Prostate gland (tissue), 2 donors: ENCODE measurements at regions not wholly inside any gene's neighbourhood (a gene's known extent, or its start where the extent isn't known, plus 50 kb on each side); places are given as distances from the start of the nearest gene placed in this dataset.
A peak's percentile ranks its signal among the peaks of the same experiment; 100 is the strongest.

Experiments used
- DNase-seq: peaks from one replicate; pipeline ENCODE4 v3.0.0-alpha.2; 2019; ENCODE audit warnings: low spot score
- H3K27ac ChIP-seq, 2 donors: fragments of 200-600 bp; sonication (generic); 2 replicates each; pipeline ENCODE4 v1.5.1; 2017 to 2019
- H3K27me3 ChIP-seq: fragments of 200-600 bp; sonication (generic); replicated peaks from 2 replicates; pipeline ENCODE4 v1.5.1; 2019; ENCODE audit not compliant: insufficient read depth
- H3K36me3 ChIP-seq, 2 donors: fragments of 200-600 bp; sonication (generic); 1 replicate in 1 of 2; 2 replicates in 1 of 2; pipeline versions ENCODE4 v1.5.1 to v1.8.1; 2017 to 2019
- H3K4me1 ChIP-seq: fragments of 200-600 bp; sonication (generic); replicated peaks from 2 replicates; pipeline ENCODE4 v1.5.1; 2019
- H3K4me3 ChIP-seq, 2 donors: fragments of 200-600 bp; sonication (generic); 2 replicates each; pipeline ENCODE4 v1.5.1; 2017 to 2019
- H3K9me3 ChIP-seq: fragments of 200-600 bp; sonication (generic); 2 replicates; pipeline ENCODE4 v1.5.1; 2017
- POLR2A ChIP-seq: fragments of 450-650 bp; IDR thresholded peaks from one replicate; pipeline ENCODE4 v1.6.1; 2016; ENCODE audit warnings: antibody characterized with exemption, mild to moderate bottlenecking
- POLR2AphosphoS5 ChIP-seq: sonication (generic); formaldehyde crosslinking; IDR thresholded peaks from one replicate; pipeline ENCODE4 v1.6.1; 2017; ENCODE audit warnings: antibody characterized with exemption
- WGBS: methylation state at CpG from one replicate; pipeline ENCODE4 v1.1.5; 2018; 5-methylcytosine and 5-hydroxymethylcytosine counted together
- intact Hi-C: fragments of 100-400 bp; cut with DNase I; formaldehyde crosslinking; loops from one replicate; pipeline ENCODE4 v1.14.2; 2022
- TF ChIP-seq, protein P1 (sequence below), 4 experiments: fragments of 200-600 bp in 2 of 4; fragments of 450-650 bp in 2 of 4; sonication (generic) in 2 of 4; IDR thresholded peaks; 1 replicate in 3 of 4; 2 replicates in 1 of 4; pipeline ENCODE4 v1.5.1; 2016 to 2019; ENCODE audit warnings: antibody characterized with exemption in 4 of 4, mild to moderate bottlenecking in 2 of 4, moderate library complexity in 2 of 4

DNA sequence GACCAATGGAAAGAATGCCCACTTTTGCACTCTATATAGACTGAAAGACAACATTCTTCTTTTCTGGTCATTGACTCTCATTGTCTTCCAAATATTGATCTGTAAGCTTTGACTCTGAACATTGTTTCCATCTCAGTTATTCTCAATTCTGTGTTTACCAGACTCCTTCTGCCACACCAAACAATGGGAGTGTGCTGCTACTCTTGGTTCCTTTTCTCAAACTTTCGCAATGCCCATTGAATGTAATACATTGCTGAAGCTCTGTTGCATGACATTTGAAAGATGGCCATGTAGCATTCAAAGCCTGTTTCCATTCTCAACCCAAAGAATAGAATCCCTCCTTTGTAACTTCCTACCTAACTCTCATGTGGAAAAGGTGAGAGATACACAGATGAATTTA is 136.2 kb downstream of the BTC start:
- Histone ChIP-seq H3K9me3 (no peaks in the 10 kb centered on the region), H3K4me3 (no peak overlapping the region), H3K4me1 (no peaks in the 10 kb centered on the region), H3K36me3 (no peaks in the 10 kb centered on the region), H3K27me3 (no peaks in the 10 kb centered on the region), H3K27ac (no peak overlapping the region)
- no peak for TF ChIP-seq POLR2AphosphoS5
- TF ChIP-seq, protein P1, sequence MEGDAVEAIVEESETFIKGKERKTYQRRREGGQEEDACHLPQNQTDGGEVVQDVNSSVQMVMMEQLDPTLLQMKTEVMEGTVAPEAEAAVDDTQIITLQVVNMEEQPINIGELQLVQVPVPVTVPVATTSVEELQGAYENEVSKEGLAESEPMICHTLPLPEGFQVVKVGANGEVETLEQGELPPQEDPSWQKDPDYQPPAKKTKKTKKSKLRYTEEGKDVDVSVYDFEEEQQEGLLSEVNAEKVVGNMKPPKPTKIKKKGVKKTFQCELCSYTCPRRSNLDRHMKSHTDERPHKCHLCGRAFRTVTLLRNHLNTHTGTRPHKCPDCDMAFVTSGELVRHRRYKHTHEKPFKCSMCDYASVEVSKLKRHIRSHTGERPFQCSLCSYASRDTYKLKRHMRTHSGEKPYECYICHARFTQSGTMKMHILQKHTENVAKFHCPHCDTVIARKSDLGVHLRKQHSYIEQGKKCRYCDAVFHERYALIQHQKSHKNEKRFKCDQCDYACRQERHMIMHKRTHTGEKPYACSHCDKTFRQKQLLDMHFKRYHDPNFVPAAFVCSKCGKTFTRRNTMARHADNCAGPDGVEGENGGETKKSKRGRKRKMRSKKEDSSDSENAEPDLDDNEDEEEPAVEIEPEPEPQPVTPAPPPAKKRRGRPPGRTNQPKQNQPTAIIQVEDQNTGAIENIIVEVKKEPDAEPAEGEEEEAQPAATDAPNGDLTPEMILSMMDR (IDR thresholded peaks at IDR 0.05): no peak
- no peak for TF ChIP-seq POLR2A
- intact Hi-C loops: no loop called here
- DNase-seq: no peak
- WGBS: 96% methylated on average over 1 of the region's 1 CpG

DNA sequence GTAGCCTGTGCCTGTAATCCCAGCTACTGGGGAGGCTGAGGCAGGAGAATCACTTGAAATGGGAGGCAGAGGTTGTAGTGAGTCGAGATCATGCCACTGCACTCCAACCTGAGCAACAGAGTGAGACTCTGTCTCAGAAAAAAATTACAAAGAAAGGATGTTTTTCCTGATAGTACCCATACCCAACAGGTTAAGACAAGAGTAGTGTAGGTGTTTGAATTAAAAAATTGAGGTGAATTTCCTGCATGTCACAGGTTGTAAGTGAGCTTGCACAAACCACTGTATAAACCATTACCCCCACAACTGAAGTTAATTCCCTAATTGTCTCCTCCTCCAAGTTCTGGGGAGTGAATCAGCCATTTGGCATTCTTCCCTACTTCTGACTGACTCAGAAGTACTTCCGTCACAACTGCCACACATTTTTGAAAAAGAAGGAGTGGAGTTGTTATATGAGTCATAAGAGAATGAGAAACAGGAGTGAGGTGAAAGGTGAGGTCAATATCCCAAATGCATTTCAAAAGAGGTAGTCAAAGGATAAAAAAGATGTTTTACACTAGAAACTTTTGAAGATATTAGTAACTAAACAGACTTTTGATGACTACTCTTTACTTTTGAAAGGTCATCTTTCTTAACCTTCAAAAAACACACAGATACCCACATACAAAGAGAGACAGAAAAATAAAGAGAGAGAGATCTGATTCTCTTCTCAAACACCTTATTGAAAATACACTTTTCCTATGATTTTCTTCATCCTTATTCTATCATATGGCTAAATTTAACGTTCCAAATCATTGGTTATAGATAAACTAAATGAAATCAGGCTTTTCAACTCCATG is 134.5 kb downstream of the BTC start:
- H3K27ac ChIP-seq: no peak overlapping the region
- no peaks in the 10 kb centered on the region for H3K9me3 ChIP-seq
- 58% methylated on average over 3 of the region's 3 CpGs for WGBS

DNA sequence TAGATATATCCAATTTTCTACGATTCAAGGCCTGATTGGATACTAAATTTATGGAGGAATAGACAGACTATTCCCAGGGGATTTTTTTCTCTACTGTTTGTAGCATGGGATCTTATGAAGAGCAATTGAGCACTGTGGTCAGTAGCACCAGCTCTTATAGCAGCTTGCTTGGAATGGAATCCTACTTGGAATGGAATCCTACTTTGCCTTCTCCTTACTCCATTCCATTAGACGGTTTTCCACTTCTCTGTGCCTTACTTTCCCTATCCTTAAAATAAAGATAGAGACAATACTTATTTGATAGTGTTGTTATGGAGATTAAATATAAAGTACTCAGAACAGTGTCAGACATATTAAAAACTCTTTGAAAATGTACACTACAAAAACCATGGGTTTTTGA is 133.5 kb downstream of the BTC start:
- WGBS: 89% methylated on average over 2 of the region's 2 CpGs
- no peaks in the 10 kb centered on the region for H3K36me3 ChIP-seq
- H3K27me3 ChIP-seq: no peaks in the 10 kb centered on the region
- no peak overlapping the region for H3K27ac ChIP-seq
- H3K9me3 ChIP-seq: no peaks in the 10 kb centered on the region
- intact Hi-C loops: no loop called here
- no peaks in the 10 kb centered on the region for H3K4me1 ChIP-seq
- no peak overlapping the region for H3K4me3 ChIP-seq
- no peak for DNase-seq
- TF ChIP-seq POLR2A (no peak), POLR2AphosphoS5 (no peak)
- TF ChIP-seq, protein P1 (IDR thresholded peaks at IDR 0.05): no peak

More for the DNA sequence above, 134.5 kb downstream of the BTC start:
- peak; percentile 5 for DNase-seq
- Histone ChIP-seq H3K4me3 (no peak overlapping the region), H3K36me3 (no peaks in the 10 kb centered on the region), H3K4me1 (no peaks in the 10 kb centered on the region), H3K27me3 (no peaks in the 10 kb centered on the region)
- TF ChIP-seq POLR2AphosphoS5 (peak; percentile 17), POLR2A (no peak)
- intact Hi-C loops: no loop called here

DNA sequence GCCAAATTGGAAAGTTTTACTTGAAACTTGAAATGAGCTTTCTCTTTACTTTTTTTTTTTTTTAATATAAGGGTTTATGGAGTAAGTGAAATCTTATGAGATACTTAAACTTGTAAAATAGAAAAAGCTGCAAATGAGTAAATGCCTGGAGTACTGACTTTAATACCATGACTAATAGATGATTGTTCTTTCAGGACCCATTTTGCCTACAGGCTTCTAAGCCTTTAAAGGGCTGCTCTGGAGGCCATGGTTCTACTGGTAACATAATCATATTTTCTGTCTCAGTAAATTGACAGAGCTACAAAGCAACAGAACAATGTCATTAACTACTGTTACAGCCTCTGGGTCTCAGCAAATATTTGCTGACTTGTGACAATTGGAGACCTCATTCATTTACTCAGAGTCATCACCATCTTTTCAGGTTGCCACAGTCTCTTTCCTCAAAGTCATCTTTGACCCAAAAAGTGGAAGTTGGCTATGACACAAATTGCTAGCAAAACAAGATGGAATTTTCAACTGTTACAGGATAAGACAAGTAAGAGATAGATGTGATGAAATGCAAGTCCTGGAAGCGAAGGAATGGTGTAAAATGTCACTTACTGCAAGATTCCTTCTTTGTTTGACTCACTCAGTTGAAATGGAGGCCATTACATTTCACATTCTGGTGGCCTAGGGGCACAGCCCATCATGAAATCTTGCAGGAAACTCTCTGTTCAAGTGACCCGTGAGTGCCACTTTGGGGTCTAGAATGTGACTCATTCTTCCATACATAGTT is 132.7 kb downstream of the BTC start:
- H3K27me3 ChIP-seq: no peaks in the 10 kb centered on the region
- no peaks in the 10 kb centered on the region for H3K4me1 ChIP-seq
- H3K36me3 ChIP-seq: no peaks in the 10 kb centered on the region
- no peak overlapping the region for H3K4me3 ChIP-seq
- no peak for TF ChIP-seq POLR2AphosphoS5
- TF ChIP-seq, protein P1 (IDR thresholded peaks at IDR 0.05): no peak
- TF ChIP-seq POLR2A: no peak
- intact Hi-C loops: no loop called here
- 88% methylated on average over 2 of the region's 2 CpGs for WGBS
- no peaks in the 10 kb centered on the region for H3K9me3 ChIP-seq
- no peak for DNase-seq
- no peak overlapping the region for H3K27ac ChIP-seq

DNA sequence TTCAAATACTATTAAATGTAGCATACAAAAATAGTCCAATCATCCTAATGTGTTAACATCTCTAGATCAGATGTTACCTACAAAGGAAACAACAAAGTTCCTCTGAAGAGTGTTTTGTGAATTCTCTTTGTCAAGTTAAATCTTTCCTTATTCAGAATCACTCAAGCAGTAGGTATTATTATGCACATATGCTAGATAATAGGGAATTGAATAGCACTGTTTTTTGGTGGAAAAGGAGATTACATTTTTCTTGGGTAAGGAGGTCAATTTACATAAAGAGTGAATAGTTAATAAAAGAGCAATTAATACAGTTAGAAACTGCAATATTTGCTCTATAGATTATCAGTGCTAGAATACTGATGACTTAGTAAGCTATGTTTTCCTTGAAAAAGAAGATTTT is 130.7 kb downstream of the BTC start:
- Histone ChIP-seq H3K4me1 (no peaks in the 10 kb centered on the region), H3K27me3 (no peaks in the 10 kb centered on the region), H3K27ac (no peak overlapping the region), H3K36me3 (no peaks in the 10 kb centered on the region), H3K4me3 (no peak overlapping the region), H3K9me3 (no peaks in the 10 kb centered on the region)
- DNase-seq: no peak
- intact Hi-C loops: no loop called here
- TF ChIP-seq POLR2A: no peak
- TF ChIP-seq POLR2AphosphoS5: no peak
- TF ChIP-seq, protein P1 (IDR thresholded peaks at IDR 0.05): no peak
